ENCODE measurements at regions not wholly inside any gene's neighbourhood (a gene's known extent, or its start where the extent isn't known, plus 50 kb on each side); places are given as distances from the start of the nearest gene placed in this dataset.

DNA sequence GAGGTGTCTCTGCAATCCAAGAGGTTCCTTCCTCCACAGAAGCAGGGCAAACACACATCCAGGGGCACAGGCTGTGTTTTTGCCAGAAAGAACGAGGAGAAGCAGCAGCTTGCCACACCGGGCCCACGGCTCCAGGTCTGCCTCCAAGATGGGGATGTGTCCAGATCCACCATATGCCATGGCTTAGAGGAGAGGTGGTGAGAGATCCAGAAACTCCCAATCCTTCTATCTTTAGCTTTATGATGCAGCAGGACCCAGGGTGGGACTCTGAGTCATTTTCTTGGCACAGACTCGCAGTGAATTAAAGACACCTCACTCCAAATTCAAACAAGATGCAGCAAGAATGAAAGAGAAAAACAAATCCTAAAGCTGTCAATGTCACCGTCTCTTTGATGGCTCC, 481.4 kb upstream of the TMEM132C start:
- TF ChIP-seq, protein P1, sequence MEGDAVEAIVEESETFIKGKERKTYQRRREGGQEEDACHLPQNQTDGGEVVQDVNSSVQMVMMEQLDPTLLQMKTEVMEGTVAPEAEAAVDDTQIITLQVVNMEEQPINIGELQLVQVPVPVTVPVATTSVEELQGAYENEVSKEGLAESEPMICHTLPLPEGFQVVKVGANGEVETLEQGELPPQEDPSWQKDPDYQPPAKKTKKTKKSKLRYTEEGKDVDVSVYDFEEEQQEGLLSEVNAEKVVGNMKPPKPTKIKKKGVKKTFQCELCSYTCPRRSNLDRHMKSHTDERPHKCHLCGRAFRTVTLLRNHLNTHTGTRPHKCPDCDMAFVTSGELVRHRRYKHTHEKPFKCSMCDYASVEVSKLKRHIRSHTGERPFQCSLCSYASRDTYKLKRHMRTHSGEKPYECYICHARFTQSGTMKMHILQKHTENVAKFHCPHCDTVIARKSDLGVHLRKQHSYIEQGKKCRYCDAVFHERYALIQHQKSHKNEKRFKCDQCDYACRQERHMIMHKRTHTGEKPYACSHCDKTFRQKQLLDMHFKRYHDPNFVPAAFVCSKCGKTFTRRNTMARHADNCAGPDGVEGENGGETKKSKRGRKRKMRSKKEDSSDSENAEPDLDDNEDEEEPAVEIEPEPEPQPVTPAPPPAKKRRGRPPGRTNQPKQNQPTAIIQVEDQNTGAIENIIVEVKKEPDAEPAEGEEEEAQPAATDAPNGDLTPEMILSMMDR (conservative IDR thresholded peaks at IDR 0.05; ENCODE audit: low read length): no peak
- no peak for TF ChIP-seq EZH2phosphoT487 (IDR thresholded peaks at IDR 0.05; ENCODE audit: borderline replicate concordance, low read depth, low read length)
